GM12864 (cell line): ENCODE measurements at regions not wholly inside any gene's neighbourhood (a gene's known extent, or its start where the extent isn't known, plus 50 kb on each side); places are given as distances from the start of the nearest gene placed in this dataset.
A peak's percentile ranks its signal among the peaks of the same experiment; 100 is the strongest.

Source experiments
- DNase-seq: peaks from one replicate; pipeline ENCODE4 v3.0.0-alpha.2; 2011; ENCODE audit warnings: low read depth
- H3K4me3 ChIP-seq: 2 replicates; pipeline ENCODE4 v1.5.1; 2011; ENCODE audit warnings: mild to moderate bottlenecking, low read depth, low read length, control low read depth
- TF ChIP-seq, protein P1 (sequence below): IDR thresholded peaks from 2 replicates; pipeline ENCODE4 v1.5.1; 2011; ENCODE audit warnings: low read depth, mild to moderate bottlenecking, moderate library complexity, low read length, control low read depth, inconsistent platforms; ENCODE audit errors: missing control alignments

DNA sequence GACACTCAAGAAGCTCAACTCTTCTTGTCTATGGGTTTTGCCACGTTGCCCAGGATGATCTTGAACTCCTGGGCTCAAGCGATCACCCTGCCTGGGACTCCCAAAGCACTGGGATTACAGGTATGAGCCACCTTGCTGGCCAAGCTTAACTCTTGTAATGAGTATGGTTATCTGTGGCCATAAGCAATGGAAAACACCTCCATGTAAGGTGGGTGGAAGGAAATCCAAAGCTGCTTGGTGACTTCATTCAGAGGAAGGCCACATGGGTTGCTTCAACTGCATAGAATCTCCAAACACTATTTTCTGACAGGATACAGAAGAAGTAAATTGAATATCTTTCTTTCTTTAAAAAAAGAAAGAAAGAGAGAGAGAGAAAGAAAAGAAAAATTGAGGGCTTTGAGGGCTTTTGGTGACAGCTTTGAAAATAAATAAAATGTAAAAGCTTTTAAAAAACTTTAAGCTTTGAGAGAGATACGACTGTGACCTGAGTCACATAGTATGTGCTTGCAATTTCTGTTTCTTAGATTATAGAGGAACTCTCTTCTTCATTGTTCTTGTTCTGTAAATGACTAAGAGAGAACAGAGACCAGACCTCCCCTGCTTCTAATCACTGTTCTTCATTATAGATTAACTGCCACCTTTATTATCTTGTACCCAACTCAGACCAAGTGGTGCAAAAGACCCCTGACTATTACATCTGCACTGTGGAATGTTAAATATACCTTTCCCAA is 123.1 kb upstream of the NDUFV2 start:
- DNase-seq: no peak
- TF ChIP-seq, protein P1, sequence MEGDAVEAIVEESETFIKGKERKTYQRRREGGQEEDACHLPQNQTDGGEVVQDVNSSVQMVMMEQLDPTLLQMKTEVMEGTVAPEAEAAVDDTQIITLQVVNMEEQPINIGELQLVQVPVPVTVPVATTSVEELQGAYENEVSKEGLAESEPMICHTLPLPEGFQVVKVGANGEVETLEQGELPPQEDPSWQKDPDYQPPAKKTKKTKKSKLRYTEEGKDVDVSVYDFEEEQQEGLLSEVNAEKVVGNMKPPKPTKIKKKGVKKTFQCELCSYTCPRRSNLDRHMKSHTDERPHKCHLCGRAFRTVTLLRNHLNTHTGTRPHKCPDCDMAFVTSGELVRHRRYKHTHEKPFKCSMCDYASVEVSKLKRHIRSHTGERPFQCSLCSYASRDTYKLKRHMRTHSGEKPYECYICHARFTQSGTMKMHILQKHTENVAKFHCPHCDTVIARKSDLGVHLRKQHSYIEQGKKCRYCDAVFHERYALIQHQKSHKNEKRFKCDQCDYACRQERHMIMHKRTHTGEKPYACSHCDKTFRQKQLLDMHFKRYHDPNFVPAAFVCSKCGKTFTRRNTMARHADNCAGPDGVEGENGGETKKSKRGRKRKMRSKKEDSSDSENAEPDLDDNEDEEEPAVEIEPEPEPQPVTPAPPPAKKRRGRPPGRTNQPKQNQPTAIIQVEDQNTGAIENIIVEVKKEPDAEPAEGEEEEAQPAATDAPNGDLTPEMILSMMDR: no peak
- H3K4me3 ChIP-seq: no peak overlapping the region

DNA sequence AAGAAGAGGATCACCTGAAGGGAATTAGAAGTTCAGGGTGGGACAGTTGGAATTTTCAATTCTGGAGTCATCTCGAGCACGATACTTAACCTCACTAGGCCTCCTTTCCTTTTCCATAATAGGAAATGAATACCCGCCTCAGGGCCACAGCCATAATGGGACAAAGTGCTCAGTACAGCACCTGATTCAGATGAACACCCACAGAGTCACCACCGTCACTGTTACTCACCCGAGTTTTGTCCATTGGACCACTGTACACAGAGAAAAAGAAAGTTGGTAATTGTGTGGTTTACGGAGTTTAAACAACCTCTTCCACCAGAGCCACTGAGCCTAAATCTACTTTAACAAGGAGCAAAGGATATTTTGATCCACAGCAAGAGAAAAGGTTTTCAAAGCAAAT is 122.0 kb upstream of the NDUFV2 start:
- DNase-seq: no peak
- H3K4me3 ChIP-seq: no peak overlapping the region
- TF ChIP-seq, protein P1: no peak

DNA sequence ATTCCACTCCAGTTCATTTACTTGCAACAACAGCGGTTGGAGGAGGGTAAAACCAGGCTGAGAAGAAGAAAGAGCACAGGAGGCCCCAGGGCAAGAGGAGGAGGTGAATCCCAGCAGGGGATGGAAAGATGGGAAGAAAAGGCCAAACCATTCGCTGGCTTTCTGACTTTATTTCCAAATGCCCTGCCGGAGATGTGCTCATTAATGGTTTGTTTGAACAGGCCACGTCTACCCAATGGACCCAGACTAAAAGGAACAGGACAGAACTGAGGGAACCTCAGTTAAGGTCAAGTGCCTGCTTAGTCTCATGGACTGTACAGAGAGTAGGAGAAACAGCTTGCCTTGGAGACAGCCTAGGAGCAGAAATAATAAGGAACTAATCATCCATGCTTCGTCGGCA is 121.6 kb upstream of the NDUFV2 start:
- H3K4me3 ChIP-seq: no peak overlapping the region
- no peak for DNase-seq
- TF ChIP-seq, protein P1: no peak

DNA sequence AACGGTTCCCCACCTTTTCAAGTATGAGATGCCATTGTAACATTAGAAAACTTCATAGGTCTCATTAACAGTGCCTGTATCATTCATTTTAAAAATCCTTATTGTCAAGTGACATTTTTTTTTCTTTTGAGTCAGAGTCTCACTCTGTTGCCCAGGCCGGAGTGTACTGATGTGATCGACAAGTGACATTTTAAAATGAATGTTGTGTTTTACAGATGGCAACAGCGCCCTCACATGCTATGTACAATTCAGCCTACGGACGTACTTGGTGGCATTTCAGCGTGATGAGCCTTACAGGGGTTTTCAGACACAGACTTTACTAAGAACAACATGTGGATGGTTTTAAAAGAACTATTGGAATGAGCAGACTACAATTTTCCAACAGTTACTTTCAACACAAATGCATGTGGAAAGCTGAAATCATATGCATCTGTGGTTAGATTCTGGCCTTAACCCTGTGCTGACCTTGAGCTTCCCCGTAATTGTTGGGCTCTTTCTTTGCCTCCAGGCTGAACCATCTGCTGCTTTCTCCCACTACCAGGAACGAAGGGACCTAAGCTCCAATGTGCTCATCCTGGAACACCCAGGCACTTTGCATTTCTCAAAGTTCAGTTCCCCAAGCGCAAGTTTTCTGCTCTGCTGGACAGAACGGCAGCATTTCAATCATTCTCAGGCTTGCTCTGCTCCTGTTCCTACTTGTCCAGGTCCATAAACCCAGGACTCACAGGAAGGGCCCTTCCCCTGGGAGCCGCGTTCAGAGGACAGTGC is 119.9 kb upstream of the NDUFV2 start:
- no peak overlapping the region for H3K4me3 ChIP-seq
- no peak for DNase-seq
- TF ChIP-seq, protein P1: peak; percentile 21

DNA sequence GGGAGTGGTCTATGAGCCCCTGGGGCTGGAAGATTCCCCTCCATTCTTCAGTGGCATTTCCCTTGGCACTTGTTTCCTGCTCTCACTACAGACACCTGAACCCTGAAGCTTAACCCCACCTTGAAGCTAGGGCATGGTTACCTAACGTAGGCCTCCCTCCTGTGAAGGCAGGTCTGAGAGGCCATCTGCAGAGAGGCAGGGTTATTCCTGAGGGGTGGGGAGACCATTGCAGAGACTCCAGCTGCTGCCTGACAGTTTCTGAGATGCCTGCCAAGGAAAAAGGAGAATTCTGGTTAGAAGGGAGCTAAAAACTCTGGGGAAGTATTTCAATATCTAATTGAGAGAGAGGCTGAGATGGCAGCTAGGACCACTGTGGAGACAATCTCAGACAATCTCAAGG is 119.3 kb upstream of the NDUFV2 start:
- no peak overlapping the region for H3K4me3 ChIP-seq
- TF ChIP-seq, protein P1: no peak
- no peak for DNase-seq

DNA sequence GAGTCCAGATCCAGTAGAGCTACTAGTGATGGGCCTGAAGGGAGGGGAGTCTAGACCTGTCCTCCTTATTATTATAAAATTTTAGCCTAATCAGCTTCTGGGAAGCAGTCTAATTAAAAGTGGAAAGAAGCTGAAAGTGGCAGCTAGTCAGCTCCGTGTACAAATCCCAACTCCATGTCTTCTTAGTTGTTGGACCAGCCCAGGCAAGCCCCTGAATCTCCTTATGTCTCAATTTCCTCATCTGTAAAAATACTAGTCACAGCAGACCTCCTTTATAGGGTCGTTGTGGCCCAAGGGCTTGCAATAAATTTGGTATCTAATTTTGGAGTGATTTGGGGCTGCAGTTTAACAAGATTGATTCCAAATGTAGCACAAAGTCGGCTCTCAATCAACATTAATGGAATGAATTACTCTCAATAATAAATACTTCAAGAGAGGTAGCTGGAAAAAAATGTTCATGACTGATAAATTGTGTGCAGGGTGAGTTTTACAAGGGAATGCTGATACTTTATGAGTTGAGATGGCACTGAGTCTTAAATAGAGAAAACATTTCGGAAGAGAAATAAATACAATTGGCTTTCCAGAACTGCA is 118.3 kb upstream of the NDUFV2 start:
- DNase-seq: no peak
- TF ChIP-seq, protein P1: no peak
- H3K4me3 ChIP-seq: no peak overlapping the region

DNA sequence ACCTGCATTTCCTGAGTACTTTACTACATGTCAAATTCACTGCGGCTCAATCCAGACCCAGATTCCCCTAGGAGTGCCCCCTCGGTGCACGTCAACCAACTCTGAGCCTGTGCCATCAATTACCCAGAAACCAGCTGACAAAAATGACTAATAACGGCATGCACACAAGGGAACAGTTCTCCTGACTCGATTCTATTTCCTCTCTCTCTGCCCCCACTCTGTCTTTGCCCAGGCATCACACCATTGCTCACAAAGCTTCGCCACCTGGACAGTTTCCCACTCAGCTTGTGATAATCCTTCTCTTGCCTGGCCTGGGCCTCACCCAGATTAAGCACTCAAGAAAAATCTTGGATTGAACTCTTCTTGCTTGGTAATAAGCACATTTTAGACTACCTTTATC is 115.3 kb upstream of the NDUFV2 start:
- no peak for DNase-seq
- no peak overlapping the region for H3K4me3 ChIP-seq
- TF ChIP-seq, protein P1: no peak
